Stimulated activated CD8-positive, alpha-beta memory T cell treated with anti-CD3 and anti-CD28 coated beads, Interleukin-15, amount 100 ng/mL, for 24 hours (primary cell): ENCODE measurements at regions not wholly inside any gene's neighbourhood (a gene's known extent, or its start where the extent isn't known, plus 50 kb on each side); places are given as distances from the start of the nearest gene placed in this dataset.
"Not testable (repeated sequence)": the region's sequence is repeated elsewhere in the genome, so short reads cannot be mapped to it uniquely, and the experiment has no call there.

Experiments used
- DNase-seq: peaks from one replicate; pipeline ENCODE4 v3.0.0-alpha.2; 2020; ENCODE audit warnings: low read depth

GRCh38 chr15:70602834-70603560 lies 160.4 kb downstream of the UACA start:
- DNase-seq, result no peak

- DNase-seq, result no peak
These were observed 161.1 kb downstream of the UACA start for GRCh38 chr15:70602281-70602680.

- no peak for DNase-seq
These were observed 165.4 kb downstream of the UACA start for GRCh38 chr15:70597945-70598344.

- DNase-seq, result no peak
These were observed 166.2 kb downstream of the UACA start for GRCh38 chr15:70597056-70597603.

GRCh38 chr15:70596354-70597055 lies 166.9 kb downstream of the UACA start:
- DNase-seq, result no peak

GRCh38 chr15:70593795-70594194 lies 169.6 kb downstream of the UACA start:
- DNase-seq, result no peak

GRCh38 chr15:70589728-70590127 lies 173.6 kb downstream of the UACA start:
- DNase-seq, result no peak

- no peak for DNase-seq
These were observed 174.1 kb downstream of the UACA start for GRCh38 chr15:70589221-70589620.

GRCh38 chr15:70588613-70589012 lies 174.7 kb downstream of the UACA start:
- DNase-seq, result no peak

- DNase-seq, result no peak
These were observed 175.3 kb downstream of the UACA start for GRCh38 chr15:70587896-70588567.

- DNase-seq, result not testable (repeated sequence)
These were observed 176.2 kb downstream of the UACA start for GRCh38 chr15:70587012-70587634.

- no peak for DNase-seq
These were observed 177.1 kb downstream of the UACA start for GRCh38 chr15:70586241-70586640.

- DNase-seq, result no peak
These were observed 177.7 kb downstream of the UACA start for GRCh38 chr15:70585707-70586034.

GRCh38 chr15:70584838-70585706 lies 178.3 kb downstream of the UACA start:
- DNase-seq, result peak; percentile 25

- DNase-seq, result no peak
These were observed 178.9 kb downstream of the UACA start for GRCh38 chr15:70584441-70584837.

GRCh38 chr15:70583006-70583405 lies 180.4 kb downstream of the UACA start:
- no peak for DNase-seq

- no peak for DNase-seq
These were observed 181.0 kb downstream of the UACA start for GRCh38 chr15:70582143-70582945.

GRCh38 chr15:70580958-70581357 lies 182.4 kb downstream of the UACA start:
- DNase-seq, result no peak

- no peak for DNase-seq
These were observed 183.1 kb downstream of the UACA start for GRCh38 chr15:70580286-70580685.

- no peak for DNase-seq
These were observed 183.6 kb downstream of the UACA start for GRCh38 chr15:70579766-70580165.

- no peak for DNase-seq
These were observed 185.2 kb downstream of the UACA start for GRCh38 chr15:70578196-70578595.
